Progenitor cell of endocrine pancreas (in vitro differentiated cells): ENCODE measurements at regions not wholly inside any gene's neighbourhood (a gene's known extent, or its start where the extent isn't known, plus 50 kb on each side); places are given as distances from the start of the nearest gene placed in this dataset.

ENCODE experiments used
- DNase-seq: peaks from one replicate; pipeline ENCODE4 v3.0.0; 2021; ENCODE audit warnings: low spot score; ENCODE audit not compliant: unreplicated experiment
- H3K27ac Mint-ChIP-seq: 2 replicates; pipeline ENCODE4 v1.8.0; 2021; ENCODE audit warnings: mild to moderate bottlenecking, moderate library complexity, mixed read lengths
- H3K27me3 Mint-ChIP-seq: 2 replicates; pipeline ENCODE4 v1.8.0; 2021; ENCODE audit warnings: mixed read lengths
- H3K36me3 Mint-ChIP-seq: 2 replicates; pipeline ENCODE4 v1.8.0; 2022; ENCODE audit warnings: mixed read lengths; ENCODE audit not compliant: insufficient read depth
- H3K4me1 Mint-ChIP-seq: 2 replicates; pipeline ENCODE4 v1.8.0; 2021; ENCODE audit warnings: low read depth, mixed read lengths
- H3K4me3 Mint-ChIP-seq: 2 replicates; pipeline ENCODE4 v1.8.0; 2021; ENCODE audit warnings: low read depth, mild to moderate bottlenecking, moderate library complexity, mixed read lengths
- H3K9me3 Mint-ChIP-seq: 2 replicates; pipeline ENCODE4 v1.8.0; 2021; ENCODE audit warnings: low read depth, mixed read lengths
- TF ChIP-seq, protein P1 (sequence below): fragments of 200-600 bp; sonication (generic); IDR thresholded peaks from one replicate; pipeline ENCODE4 v1.5.0; 2021; ENCODE audit warnings: antibody characterized with exemption, mild to moderate bottlenecking; ENCODE audit not compliant: unreplicated experiment

DNA sequence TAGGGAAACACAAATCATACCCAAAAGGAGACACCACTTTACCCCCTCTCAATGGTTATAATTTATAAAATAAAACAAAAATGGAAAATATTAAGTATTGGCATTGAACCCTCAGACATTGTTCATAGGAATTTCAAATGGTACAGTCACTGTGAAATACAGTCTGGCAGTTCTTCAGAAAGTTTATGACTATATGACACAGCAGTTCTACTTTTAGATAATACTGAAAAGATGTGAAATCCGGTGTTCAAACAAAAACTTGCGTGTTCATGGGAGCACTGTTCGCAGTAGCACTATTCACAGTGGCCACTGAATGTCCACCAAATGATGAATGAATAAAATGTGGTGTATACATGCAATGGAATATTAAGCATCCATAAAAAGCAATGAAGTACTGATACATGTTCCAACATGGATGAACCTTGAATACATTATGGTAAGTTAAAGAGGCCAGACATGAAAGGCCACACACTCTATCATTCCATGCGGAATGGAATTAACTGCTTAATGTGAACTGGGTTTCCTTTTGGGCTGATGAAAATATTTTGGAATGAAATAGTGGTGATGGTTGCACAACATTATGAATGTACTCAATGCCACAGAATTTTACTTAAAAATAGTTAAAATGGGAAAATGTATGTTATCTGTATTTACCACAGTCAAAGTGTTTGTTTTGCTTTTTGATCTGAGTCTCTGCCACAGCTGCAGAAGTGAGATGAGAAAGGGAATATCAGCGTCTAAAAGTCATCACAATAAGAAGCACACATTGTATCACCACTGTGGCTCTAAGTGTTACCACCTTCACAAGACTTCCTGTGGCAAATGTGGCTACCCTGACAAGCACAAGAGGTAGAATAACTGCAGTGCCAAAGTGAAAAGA, 864.6 kb downstream of the SUCLG1 start:
- Mint-ChIP-seq H3K36me3 (no peaks in the 10 kb centered on the region), H3K9me3 (peaks cover under 1% of the 10 kb centered on the region), H3K27me3 (no peaks in the 10 kb centered on the region), H3K27ac (no peak overlapping the region), H3K4me3 (no peak overlapping the region), H3K4me1 (no peaks in the 10 kb centered on the region)
- TF ChIP-seq, protein P1, sequence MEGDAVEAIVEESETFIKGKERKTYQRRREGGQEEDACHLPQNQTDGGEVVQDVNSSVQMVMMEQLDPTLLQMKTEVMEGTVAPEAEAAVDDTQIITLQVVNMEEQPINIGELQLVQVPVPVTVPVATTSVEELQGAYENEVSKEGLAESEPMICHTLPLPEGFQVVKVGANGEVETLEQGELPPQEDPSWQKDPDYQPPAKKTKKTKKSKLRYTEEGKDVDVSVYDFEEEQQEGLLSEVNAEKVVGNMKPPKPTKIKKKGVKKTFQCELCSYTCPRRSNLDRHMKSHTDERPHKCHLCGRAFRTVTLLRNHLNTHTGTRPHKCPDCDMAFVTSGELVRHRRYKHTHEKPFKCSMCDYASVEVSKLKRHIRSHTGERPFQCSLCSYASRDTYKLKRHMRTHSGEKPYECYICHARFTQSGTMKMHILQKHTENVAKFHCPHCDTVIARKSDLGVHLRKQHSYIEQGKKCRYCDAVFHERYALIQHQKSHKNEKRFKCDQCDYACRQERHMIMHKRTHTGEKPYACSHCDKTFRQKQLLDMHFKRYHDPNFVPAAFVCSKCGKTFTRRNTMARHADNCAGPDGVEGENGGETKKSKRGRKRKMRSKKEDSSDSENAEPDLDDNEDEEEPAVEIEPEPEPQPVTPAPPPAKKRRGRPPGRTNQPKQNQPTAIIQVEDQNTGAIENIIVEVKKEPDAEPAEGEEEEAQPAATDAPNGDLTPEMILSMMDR: no peak
- DNase-seq: no peak

DNA sequence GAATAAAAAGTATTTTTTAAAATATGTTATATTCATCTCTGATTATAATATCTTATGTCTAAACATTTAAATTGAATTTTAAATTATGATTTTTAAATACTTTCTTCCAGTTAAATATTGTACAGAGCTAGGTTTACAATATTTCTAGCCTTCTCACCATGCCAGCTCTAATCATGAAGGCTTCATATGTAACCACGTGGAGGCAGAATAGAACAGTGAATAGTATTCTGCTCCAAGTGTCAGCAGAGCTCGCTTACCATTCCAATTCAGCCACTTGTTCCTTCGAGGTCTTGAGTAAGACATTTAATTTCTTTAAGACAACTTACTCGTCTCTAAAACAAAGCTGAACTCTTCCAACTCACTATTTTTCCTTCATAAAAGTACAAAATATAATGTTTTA, 871.8 kb downstream of the SUCLG1 start:
- Mint-ChIP-seq H3K27ac (no peak overlapping the region), H3K27me3 (no peaks in the 10 kb centered on the region), H3K4me1 (peaks cover 16% of the 10 kb centered on the region), H3K9me3 (no peaks in the 10 kb centered on the region), H3K4me3 (no peak overlapping the region), H3K36me3 (no peaks in the 10 kb centered on the region)
- no peak for DNase-seq
- TF ChIP-seq, protein P1: no peak

DNA sequence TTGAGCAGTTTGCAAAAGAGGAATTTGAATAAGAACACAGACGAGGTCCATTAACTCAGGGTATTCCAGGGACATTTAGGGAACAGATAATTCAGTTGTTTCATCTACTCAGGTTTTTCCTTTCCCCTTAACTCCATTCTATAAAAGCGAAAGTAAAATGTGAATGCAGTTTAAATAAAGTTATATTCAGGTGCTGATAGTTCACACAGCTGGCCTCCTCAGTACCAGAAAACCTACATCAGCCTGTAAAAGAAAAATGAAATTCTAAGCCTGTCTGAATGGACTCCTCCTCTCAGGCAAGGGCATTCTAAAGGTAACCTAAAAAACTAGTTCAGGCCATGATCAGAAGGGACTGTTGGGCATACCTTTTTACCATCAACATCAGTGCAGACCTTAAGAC, 873.8 kb downstream of the SUCLG1 start:
- H3K4me3 Mint-ChIP-seq: no peak overlapping the region
- H3K27ac Mint-ChIP-seq: no peak overlapping the region
- H3K27me3 Mint-ChIP-seq: no peaks in the 10 kb centered on the region
- TF ChIP-seq, protein P1: no peak
- H3K36me3 Mint-ChIP-seq: no peaks in the 10 kb centered on the region
- no peaks in the 10 kb centered on the region for H3K9me3 Mint-ChIP-seq
- DNase-seq: no peak
- H3K4me1 Mint-ChIP-seq: peaks cover 16% of the 10 kb centered on the region

DNA sequence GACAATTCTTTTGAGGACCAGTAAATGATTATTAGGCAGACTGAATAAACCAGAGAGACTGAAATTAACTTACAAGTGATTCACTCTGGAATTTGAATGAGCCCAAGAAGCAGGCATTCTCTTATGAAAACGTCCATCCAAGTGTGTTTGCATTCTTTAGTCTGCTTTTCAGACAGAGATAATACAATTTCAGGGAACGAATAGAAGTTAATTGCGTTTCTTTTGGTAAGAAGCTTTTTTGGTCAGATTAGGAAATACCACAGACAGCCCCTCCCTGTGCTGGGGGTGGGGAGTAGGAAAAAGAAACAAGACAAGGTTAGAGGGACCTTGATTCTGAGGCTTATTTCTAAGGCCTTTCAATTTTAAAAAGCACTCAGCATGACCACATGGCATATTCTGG, 874.4 kb downstream of the SUCLG1 start:
- Mint-ChIP-seq H3K9me3 (no peaks in the 10 kb centered on the region), H3K36me3 (no peaks in the 10 kb centered on the region), H3K27me3 (no peaks in the 10 kb centered on the region), H3K4me3 (no peak overlapping the region), H3K4me1 (peaks cover 18% of the 10 kb centered on the region), H3K27ac (no peak overlapping the region)
- TF ChIP-seq, protein P1: no peak
- no peak for DNase-seq

DNA sequence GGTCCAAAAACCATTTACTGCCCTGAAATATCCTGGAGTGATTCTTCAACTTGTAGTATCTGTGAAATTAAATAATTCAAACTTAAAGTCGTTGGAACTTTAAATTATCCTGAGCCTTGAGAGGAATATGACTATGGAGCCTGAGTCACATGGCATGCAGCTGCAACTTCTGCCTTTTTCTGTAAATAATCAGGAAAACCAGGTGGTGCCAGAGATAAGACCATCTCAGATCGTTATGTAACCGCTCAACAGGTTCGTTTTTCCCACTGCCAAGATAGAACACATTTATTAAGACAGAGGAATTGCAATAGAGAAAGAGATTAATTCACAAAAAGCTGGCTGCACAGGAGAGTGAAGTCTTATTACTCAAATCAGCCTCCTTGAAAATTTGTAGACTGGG, 876.5 kb downstream of the SUCLG1 start:
- H3K4me3 Mint-ChIP-seq: no peak overlapping the region
- TF ChIP-seq, protein P1: no peak
- peaks cover 26% of the 10 kb centered on the region for H3K4me1 Mint-ChIP-seq
- DNase-seq: no peak
- H3K27ac Mint-ChIP-seq: no peak overlapping the region
- no peaks in the 10 kb centered on the region for H3K27me3 Mint-ChIP-seq
- no peaks in the 10 kb centered on the region for H3K9me3 Mint-ChIP-seq
- H3K36me3 Mint-ChIP-seq: no peaks in the 10 kb centered on the region
